Muscle of leg (tissue), 3 donors: ENCODE measurements at regions not wholly inside any gene's neighbourhood (a gene's known extent, or its start where the extent isn't known, plus 50 kb on each side); places are given as distances from the start of the nearest gene placed in this dataset.

Experiments
- DNase-seq: peaks from one replicate; pipeline ENCODE4 v3.0.0; 2013
- H3K27ac ChIP-seq: one replicate; pipeline ENCODE4 v1.5.1; 2013; ENCODE audit warnings: mild to moderate bottlenecking, low read length, control low read depth
- H3K27me3 ChIP-seq: one replicate; pipeline ENCODE4 v1.6.1; 2013; ENCODE audit warnings: low read length; ENCODE audit not compliant: control insufficient read depth, insufficient read depth
- H3K36me3 ChIP-seq: one replicate; pipeline ENCODE4 v1.6.1; 2013; ENCODE audit warnings: low read length; ENCODE audit not compliant: control insufficient read depth, insufficient read depth
- H3K4me1 ChIP-seq: one replicate; pipeline ENCODE4 v1.6.1; 2013; ENCODE audit warnings: low read length; ENCODE audit not compliant: control insufficient read depth, insufficient read depth
- H3K4me3 ChIP-seq: one replicate; pipeline ENCODE4 v1.5.1; 2013; ENCODE audit warnings: low read length, control low read depth
- H3K9me3 ChIP-seq: replicated peaks from 2 replicates; pipeline ENCODE4 v1.6.1; 2013; ENCODE audit warnings: low read depth, low read length; ENCODE audit not compliant: control insufficient read depth
- WGBS: methylation state at CpG from one replicate; pipeline ENCODE4 v1.1.5; 2013; ENCODE audit warnings: missing lambda C conversion rate; ENCODE audit not compliant: insufficient coverage; 5-methylcytosine and 5-hydroxymethylcytosine counted together

- WGBS, result 100% methylated on average over 3 of the region's 3 CpGs
- DNase-seq, result no peak
- no peak overlapping the region for H3K27ac ChIP-seq
- no peaks in the 10 kb centered on the region for H3K9me3 ChIP-seq
- H3K36me3 ChIP-seq, result no peaks in the 10 kb centered on the region
- no peak overlapping the region for H3K4me3 ChIP-seq
- H3K4me1 ChIP-seq, result no peaks in the 10 kb centered on the region
- H3K27me3 ChIP-seq, result no peaks in the 10 kb centered on the region
Observed at GRCh38 chr4:24400537-24400936, 183.8 kb downstream of the DHX15 start.

DNA sequence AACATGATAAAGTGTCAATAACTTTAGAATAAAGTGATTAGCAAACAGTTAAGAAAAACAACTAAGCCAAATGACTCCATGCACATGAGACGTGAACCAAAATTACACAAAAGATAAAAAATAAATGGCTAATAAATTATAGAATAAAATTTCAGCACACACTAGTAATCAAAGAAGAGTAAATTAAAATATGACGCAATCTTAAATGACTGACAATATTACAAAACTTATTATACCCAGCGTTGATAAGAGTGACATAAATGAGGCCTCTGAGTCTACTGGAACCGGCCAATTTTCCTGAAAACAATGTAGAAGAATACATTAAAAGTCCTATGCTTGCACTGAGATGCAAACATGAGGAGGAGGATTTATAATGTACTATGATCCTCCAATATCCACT lies 187.4 kb downstream of the DHX15 start:
- Histone ChIP-seq H3K27ac (no peak overlapping the region), H3K27me3 (no peaks in the 10 kb centered on the region), H3K36me3 (no peaks in the 10 kb centered on the region), H3K4me3 (no peak overlapping the region), H3K4me1 (no peaks in the 10 kb centered on the region), H3K9me3 (no peaks in the 10 kb centered on the region)
- DNase-seq, result no peak
- WGBS, result no CpG with 5 or more reads among the region's 4 CpGs

GRCh38 chr4:24395937-24396336 lies 188.4 kb downstream of the DHX15 start:
- Histone ChIP-seq H3K4me3 (no peak overlapping the region), H3K9me3 (no peaks in the 10 kb centered on the region), H3K27ac (no peak overlapping the region), H3K36me3 (no peaks in the 10 kb centered on the region), H3K27me3 (no peaks in the 10 kb centered on the region), H3K4me1 (no peaks in the 10 kb centered on the region)
- DNase-seq, result no peak
- WGBS, result 84% methylated on average over 3 of the region's 7 CpGs

DNA sequence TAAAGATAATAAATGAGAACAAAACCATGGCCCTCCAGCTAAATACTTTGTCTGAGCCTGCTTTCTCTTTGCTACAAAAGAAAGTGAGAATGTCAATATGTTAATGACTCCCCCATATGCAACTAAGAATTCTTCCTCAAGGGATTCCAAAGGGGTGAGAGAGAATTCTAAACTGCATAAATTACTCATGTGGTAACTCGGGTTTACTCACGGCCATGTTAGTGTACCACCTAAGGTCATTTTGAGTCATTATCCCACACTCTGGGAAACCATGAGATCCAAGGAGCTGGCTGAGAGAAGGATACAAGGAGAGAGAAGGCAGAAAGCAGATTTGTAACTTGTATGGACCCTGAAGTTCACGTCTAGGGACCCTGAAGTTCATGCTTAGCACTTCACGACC lies 190.3 kb downstream of the DHX15 start:
- no peaks in the 10 kb centered on the region for H3K36me3 ChIP-seq
- H3K4me3 ChIP-seq, result no peak overlapping the region
- WGBS, result 88% methylated on average over 2 of the region's 4 CpGs
- H3K9me3 ChIP-seq, result no peaks in the 10 kb centered on the region
- H3K27me3 ChIP-seq, result no peaks in the 10 kb centered on the region
- H3K27ac ChIP-seq, result no peak overlapping the region
- no peak for DNase-seq
- no peaks in the 10 kb centered on the region for H3K4me1 ChIP-seq

DNA sequence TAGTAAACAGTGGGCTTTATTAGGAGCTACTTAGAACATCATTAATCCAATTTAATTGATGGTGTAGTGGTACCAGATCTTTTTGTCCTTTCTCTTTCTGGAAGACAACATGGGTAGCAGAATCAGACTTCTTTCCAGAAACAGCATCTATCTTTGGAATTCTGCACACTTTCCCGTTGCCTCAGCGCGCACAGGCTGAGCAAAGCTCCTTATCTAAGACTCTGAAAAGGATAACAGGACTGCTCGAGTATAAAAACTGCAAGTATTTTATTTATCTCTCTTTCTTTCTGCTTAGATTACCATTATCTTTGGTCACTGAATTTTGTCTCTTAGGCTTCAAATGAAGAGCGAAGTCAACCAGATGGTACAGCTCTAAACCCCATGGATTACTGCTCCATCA lies 191.7 kb downstream of the DHX15 start:
- no peak overlapping the region for H3K4me3 ChIP-seq
- no peaks in the 10 kb centered on the region for H3K36me3 ChIP-seq
- 90% methylated on average over 4 of the region's 5 CpGs for whole genome bisulfite sequencing
- H3K9me3 ChIP-seq, result no peaks in the 10 kb centered on the region
- H3K27ac ChIP-seq, result no peak overlapping the region
- no peaks in the 10 kb centered on the region for H3K27me3 ChIP-seq
- DNase-seq, result no peak
- no peaks in the 10 kb centered on the region for H3K4me1 ChIP-seq

- H3K4me1 ChIP-seq, result no peaks in the 10 kb centered on the region
- H3K4me3 ChIP-seq, result no peak overlapping the region
- H3K9me3 ChIP-seq, result no peaks in the 10 kb centered on the region
- no peaks in the 10 kb centered on the region for H3K27me3 ChIP-seq
- no peaks in the 10 kb centered on the region for H3K36me3 ChIP-seq
- peak; percentile 48 for DNase-seq
- H3K27ac ChIP-seq, result no peak overlapping the region
- 37% methylated on average over 2 of the region's 2 CpGs for WGBS
Observed at GRCh38 chr4:24382381-24382780, 202.0 kb downstream of the DHX15 start.

DNA sequence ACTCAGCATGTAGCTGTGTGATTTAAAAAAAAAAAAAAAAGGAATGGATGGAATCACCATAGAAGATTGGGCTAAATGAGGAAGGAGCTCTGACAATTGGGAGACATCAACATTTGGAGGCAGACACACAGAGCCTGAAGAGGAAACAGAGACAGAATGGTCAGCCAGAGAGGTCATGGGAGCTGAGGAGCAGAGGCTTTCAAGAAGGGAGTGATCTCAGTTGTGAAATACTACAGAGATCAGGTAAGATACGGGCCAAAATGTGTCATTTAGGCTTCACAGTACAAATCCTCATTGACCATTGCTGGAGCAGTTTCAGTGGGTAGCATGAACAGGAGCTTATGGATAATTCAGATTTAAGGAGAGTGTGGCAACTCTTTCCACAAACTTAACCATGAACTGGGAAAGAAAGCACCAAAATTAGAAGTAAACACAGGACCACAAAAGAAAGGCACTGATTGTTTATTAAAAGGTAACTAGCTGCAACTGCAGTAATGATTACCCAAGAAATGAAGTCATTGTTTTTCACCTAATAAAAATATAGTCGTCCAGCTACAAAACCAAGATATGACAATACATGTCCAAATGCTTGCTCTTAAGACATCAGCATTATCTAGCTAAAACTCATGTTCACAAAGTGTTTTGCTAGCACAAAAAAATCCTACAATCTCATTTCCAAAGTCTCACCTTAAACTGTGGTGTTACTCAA lies 203.2 kb downstream of the DHX15 start:
- no peak overlapping the region for H3K27ac ChIP-seq
- H3K9me3 ChIP-seq, result no peaks in the 10 kb centered on the region
- H3K27me3 ChIP-seq, result no peaks in the 10 kb centered on the region
- H3K36me3 ChIP-seq, result no peaks in the 10 kb centered on the region
- H3K4me3 ChIP-seq, result no peak overlapping the region
- DNase-seq, result no peak
- 40% methylated on average over 1 of the region's 2 CpGs for WGBS
- H3K4me1 ChIP-seq, result no peaks in the 10 kb centered on the region

DNA sequence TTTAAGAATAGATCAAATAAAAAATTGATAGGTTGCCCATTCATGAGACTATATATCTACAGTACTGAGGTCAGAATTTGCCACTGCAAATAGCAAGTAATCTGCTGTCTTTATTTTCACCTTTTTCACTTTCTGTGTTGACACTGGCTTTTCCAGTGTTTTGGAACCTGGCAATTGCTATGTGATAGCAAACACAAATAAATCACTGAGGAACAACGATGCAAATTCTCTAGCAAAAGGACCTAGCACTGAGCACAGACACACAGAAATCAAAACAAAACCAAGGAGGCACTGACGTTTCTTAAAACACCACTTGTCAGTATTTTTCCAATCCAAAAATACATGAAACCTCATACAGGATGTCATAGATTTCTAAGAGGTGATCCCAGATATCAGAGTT lies 210.7 kb downstream of the DHX15 start:
- H3K4me3 ChIP-seq, result no peak overlapping the region
- H3K27ac ChIP-seq, result no peak overlapping the region
- DNase-seq, result no peak
- H3K4me1 ChIP-seq, result peaks cover 4% of the 10 kb centered on the region
- no CpG with 5 or more reads among the region's 2 CpGs for WGBS
- H3K9me3 ChIP-seq, result no peaks in the 10 kb centered on the region
- H3K36me3 ChIP-seq, result no peaks in the 10 kb centered on the region
- no peaks in the 10 kb centered on the region for H3K27me3 ChIP-seq

DNA sequence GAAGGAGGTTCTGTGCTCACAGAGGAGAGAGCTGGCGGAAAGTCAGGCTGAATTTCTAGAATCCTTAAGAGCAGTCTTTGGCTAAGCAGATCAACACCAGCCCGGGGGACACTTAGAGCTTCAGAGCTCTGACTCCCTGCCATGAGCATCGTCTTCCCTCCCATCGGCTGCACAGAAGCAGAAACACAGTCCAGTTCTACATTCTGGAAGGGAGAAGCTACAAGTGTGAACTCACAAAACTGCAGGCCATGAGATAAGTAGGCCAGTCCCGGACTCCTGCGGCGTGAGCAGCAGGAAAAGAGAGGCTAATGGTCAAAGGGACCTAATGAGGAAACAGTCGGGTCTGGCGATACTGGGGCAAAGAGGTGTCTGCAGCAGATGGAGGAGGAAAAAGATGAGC lies 211.5 kb downstream of the DHX15 start:
- Histone ChIP-seq H3K9me3 (no peaks in the 10 kb centered on the region), H3K27me3 (no peaks in the 10 kb centered on the region), H3K36me3 (no peaks in the 10 kb centered on the region), H3K4me1 (peaks cover 4% of the 10 kb centered on the region), H3K4me3 (no peak overlapping the region), H3K27ac (no peak overlapping the region)
- DNase-seq, result peak; percentile 96
- 63% methylated on average over 7 of the region's 9 CpGs for WGBS

DNA sequence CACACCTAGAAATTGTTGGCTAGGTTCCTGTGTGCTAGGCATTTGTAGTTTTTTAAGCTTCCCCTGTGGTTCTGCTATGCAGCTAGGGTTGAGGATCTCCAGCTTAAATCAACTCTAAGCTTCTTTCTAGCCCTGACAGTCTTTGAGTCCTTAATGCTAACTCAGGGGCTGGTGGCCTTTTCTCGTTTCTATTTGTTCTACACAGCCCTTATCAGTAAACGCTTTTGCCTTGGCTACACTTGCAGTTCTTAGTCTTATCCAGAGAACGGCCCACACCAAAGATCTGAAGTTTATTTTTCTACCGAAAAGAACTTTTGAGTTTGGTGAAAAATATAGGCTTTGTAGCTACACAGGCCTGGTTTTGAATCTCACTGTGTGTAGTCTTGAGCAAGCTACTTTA lies 212.0 kb downstream of the DHX15 start:
- WGBS, result 89% methylated on average over 1 of the region's 4 CpGs

GRCh38 chr4:24370421-24370820 lies 213.9 kb downstream of the DHX15 start:
- H3K4me1 ChIP-seq, result peaks cover 4% of the 10 kb centered on the region
- no peaks in the 10 kb centered on the region for H3K9me3 ChIP-seq
- WGBS, result no CpG with 5 or more reads among the region's 1 CpG
- DNase-seq, result no peak
- H3K27ac ChIP-seq, result no peak overlapping the region
- H3K4me3 ChIP-seq, result no peak overlapping the region
- no peaks in the 10 kb centered on the region for H3K27me3 ChIP-seq
- no peaks in the 10 kb centered on the region for H3K36me3 ChIP-seq

More for the DNA sequence above, 212.0 kb downstream of the DHX15 start:
- H3K27ac ChIP-seq, result no peak overlapping the region
- no peaks in the 10 kb centered on the region for H3K9me3 ChIP-seq
- no peaks in the 10 kb centered on the region for H3K36me3 ChIP-seq
- no peaks in the 10 kb centered on the region for H3K27me3 ChIP-seq
- DNase-seq, result no peak
- no peak overlapping the region for H3K4me3 ChIP-seq
- peaks cover 4% of the 10 kb centered on the region for H3K4me1 ChIP-seq
